Suprapubic skin (tissue), 3 donors: ENCODE measurements at regions not wholly inside any gene's neighbourhood (a gene's known extent, or its start where the extent isn't known, plus 50 kb on each side); places are given as distances from the start of the nearest gene placed in this dataset.

Experiments used
- EP300 ChIP-seq: sonication (generic); formaldehyde crosslinking; IDR thresholded peaks from one replicate; pipeline ENCODE4 v1.6.1; 2017; ENCODE audit warnings: antibody characterized with exemption
- POLR2A ChIP-seq, 2 donors: fragments of 450-650 bp; IDR thresholded peaks; one replicate each; pipeline ENCODE4 v1.6.1; 2017; ENCODE audit warnings: antibody characterized with exemption in 2 of 2, mild to moderate bottlenecking in 2 of 2, moderate library complexity in 2 of 2
- TF ChIP-seq, protein P1 (sequence below), 2 donors: fragments of 200-600 bp in 1 of 2; fragments of 450-650 bp in 1 of 2; sonication (generic) in 1 of 2; IDR thresholded peaks; one replicate each; pipeline ENCODE4 v1.5.1; 2016 to 2019; ENCODE audit warnings: antibody characterized with exemption in 2 of 2, mild to moderate bottlenecking in 1 of 2, moderate library complexity in 1 of 2

DNA sequence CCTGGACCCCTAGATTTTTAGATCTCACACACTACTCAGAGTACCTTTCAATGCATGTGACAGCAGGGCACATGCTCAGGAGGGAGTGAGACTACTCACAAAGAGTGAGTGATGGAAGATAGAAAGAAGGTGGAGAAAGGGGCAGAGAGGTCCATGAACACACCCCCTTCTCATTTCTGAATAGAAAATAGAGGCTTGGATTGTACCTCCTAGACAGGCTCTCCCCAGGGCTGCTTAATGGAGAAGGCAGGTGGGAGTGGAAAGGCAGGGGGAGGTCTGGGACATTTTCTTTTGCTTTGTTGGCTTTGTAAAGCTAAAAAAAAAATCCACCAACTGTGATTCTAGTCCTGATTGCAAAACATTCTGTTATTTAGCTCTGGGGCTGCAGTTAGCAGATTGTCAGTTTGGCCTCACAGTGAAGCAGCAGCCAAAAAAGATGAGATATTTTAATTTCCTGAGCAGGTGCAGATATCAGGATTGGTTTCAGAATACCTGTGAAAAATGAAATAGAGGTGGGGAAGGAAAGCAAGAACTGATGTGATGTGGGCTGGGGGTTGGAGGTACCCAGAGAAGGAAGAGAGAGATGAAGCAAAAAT lies 119.3 kb upstream of the GYPC start:
- TF ChIP-seq POLR2A (IDR thresholded peaks at IDR 0.05) (no peak), EP300 (no peak)
- TF ChIP-seq, protein P1, sequence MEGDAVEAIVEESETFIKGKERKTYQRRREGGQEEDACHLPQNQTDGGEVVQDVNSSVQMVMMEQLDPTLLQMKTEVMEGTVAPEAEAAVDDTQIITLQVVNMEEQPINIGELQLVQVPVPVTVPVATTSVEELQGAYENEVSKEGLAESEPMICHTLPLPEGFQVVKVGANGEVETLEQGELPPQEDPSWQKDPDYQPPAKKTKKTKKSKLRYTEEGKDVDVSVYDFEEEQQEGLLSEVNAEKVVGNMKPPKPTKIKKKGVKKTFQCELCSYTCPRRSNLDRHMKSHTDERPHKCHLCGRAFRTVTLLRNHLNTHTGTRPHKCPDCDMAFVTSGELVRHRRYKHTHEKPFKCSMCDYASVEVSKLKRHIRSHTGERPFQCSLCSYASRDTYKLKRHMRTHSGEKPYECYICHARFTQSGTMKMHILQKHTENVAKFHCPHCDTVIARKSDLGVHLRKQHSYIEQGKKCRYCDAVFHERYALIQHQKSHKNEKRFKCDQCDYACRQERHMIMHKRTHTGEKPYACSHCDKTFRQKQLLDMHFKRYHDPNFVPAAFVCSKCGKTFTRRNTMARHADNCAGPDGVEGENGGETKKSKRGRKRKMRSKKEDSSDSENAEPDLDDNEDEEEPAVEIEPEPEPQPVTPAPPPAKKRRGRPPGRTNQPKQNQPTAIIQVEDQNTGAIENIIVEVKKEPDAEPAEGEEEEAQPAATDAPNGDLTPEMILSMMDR (IDR thresholded peaks at IDR 0.05): no peak
